OCI-LY1 (cell line): ENCODE measurements at regions not wholly inside any gene's neighbourhood (a gene's known extent, or its start where the extent isn't known, plus 50 kb on each side); places are given as distances from the start of the nearest gene placed in this dataset.

Source experiments
- H2AFZ ChIP-seq: fragments of 200-600 bp; sonication (generic), shearing (Covaris generic); 2 replicates; pipeline ENCODE4 v1.6.0; 2014; ENCODE audit warnings: antibody characterized with exemption, mild to moderate bottlenecking, low read length
- H3F3A ChIP-seq: fragments of 200-600 bp; sonication (generic), shearing (Covaris generic); 2 replicates; pipeline ENCODE4 v1.6.0; 2014; ENCODE audit warnings: mild to moderate bottlenecking, antibody characterized with exemption, low read length, moderate library complexity; ENCODE audit not compliant: insufficient read depth
- H3K27ac ChIP-seq: fragments of 200-600 bp; sonication (generic); 2 replicates; pipeline ENCODE4 v1.5.1; 2014; ENCODE audit warnings: low read length, mixed run types, mild to moderate bottlenecking, low read depth; ENCODE audit not compliant: poor library complexity, severe bottlenecking
- H3K27me3 ChIP-seq: fragments of 200-600 bp; sonication (generic); 2 replicates; pipeline ENCODE4 v1.6.0; 2014; ENCODE audit warnings: antibody characterized with exemption, mild to moderate bottlenecking, low read length, moderate library complexity; ENCODE audit not compliant: insufficient read depth
- H3K36me3 ChIP-seq: fragments of 200-600 bp; sonication (generic); 2 replicates; pipeline ENCODE4 v1.6.1; 2014; ENCODE audit warnings: mild to moderate bottlenecking, antibody characterized with exemption, low read length, moderate library complexity, mixed read lengths; ENCODE audit not compliant: insufficient read depth
- H3K4me1 ChIP-seq: fragments of 200-600 bp; sonication (generic); 2 replicates; pipeline ENCODE4 v1.5.1; 2014; ENCODE audit warnings: mild to moderate bottlenecking, low read length, moderate library complexity; ENCODE audit not compliant: insufficient read depth, severe bottlenecking
- H3K4me2 ChIP-seq: fragments of 200-600 bp; sonication (generic), shearing (Covaris generic); 2 replicates; pipeline ENCODE4 v1.6.1; 2014; ENCODE audit warnings: low read length
- H3K4me3 ChIP-seq: fragments of 200-600 bp; sonication (generic); 2 replicates; pipeline ENCODE4 v1.5.1; 2014; ENCODE audit warnings: low read length, low read depth, mild to moderate bottlenecking, mixed read lengths; ENCODE audit not compliant: poor library complexity, severe bottlenecking
- H3K79me2 ChIP-seq: fragments of 200-600 bp; shearing (Covaris generic); 2 replicates; pipeline ENCODE4 v1.6.1; 2016; ENCODE audit warnings: mixed run types, low read length, mixed read lengths; ENCODE audit not compliant: insufficient read depth
- H3K9ac ChIP-seq: fragments of 200-600 bp; sonication (generic), shearing (Covaris generic); 2 replicates; pipeline ENCODE4 v1.6.1; 2014; ENCODE audit warnings: mild to moderate bottlenecking, low read length, mixed read lengths
- H3K9me2 ChIP-seq: fragments of 200-600 bp; sonication (generic), shearing (Covaris generic); 2 replicates; pipeline ENCODE4 v1.6.1; 2014; ENCODE audit warnings: low read depth, mild to moderate bottlenecking, low read length, mixed read lengths
- H3K9me3 ChIP-seq: fragments of 200-600 bp; shearing (Covaris generic); 2 replicates; pipeline ENCODE4 v1.6.1; 2014; ENCODE audit warnings: low read length, mixed read lengths
- H4K20me1 ChIP-seq: fragments of 200-600 bp; sonication (generic), shearing (Covaris generic); 2 replicates; pipeline ENCODE4 v1.6.0; 2016; ENCODE audit warnings: mild to moderate bottlenecking, low read length; ENCODE audit not compliant: insufficient read depth
- EZH2 ChIP-seq: fragments of 200-600 bp; sonication (generic), shearing (Covaris generic); IDR thresholded peaks from 2 replicates; pipeline ENCODE4 v1.8.0; 2017; ENCODE audit warnings: borderline replicate concordance, mixed run types, mild to moderate bottlenecking, antibody characterized with exemption, low read length, moderate library complexity, mixed read lengths
- TF ChIP-seq, protein P1 (sequence below): fragments of 200-600 bp; sonication (generic), shearing (Covaris generic); IDR thresholded peaks from 2 replicates; pipeline ENCODE4 v1.5.1; 2017; ENCODE audit warnings: mild to moderate bottlenecking, antibody characterized with exemption, low read length, moderate library complexity, mixed read lengths

- no peaks in the 10 kb centered on the region for H3K9me3 ChIP-seq
- H3K4me1 ChIP-seq: no peaks in the 10 kb centered on the region
- no peak overlapping the region for H3K4me3 ChIP-seq
- no peaks in the 10 kb centered on the region for H3K79me2 ChIP-seq
- H4K20me1 ChIP-seq: no peaks in the 10 kb centered on the region
- H2AFZ ChIP-seq: no peak overlapping the region
- no peaks in the 10 kb centered on the region for H3K36me3 ChIP-seq
- no peak overlapping the region for H3K4me2 ChIP-seq
- H3K9me2 ChIP-seq: no peaks in the 10 kb centered on the region
- no peak overlapping the region for H3K9ac ChIP-seq
- no peaks in the 10 kb centered on the region for H3F3A ChIP-seq
- TF ChIP-seq, protein P1, sequence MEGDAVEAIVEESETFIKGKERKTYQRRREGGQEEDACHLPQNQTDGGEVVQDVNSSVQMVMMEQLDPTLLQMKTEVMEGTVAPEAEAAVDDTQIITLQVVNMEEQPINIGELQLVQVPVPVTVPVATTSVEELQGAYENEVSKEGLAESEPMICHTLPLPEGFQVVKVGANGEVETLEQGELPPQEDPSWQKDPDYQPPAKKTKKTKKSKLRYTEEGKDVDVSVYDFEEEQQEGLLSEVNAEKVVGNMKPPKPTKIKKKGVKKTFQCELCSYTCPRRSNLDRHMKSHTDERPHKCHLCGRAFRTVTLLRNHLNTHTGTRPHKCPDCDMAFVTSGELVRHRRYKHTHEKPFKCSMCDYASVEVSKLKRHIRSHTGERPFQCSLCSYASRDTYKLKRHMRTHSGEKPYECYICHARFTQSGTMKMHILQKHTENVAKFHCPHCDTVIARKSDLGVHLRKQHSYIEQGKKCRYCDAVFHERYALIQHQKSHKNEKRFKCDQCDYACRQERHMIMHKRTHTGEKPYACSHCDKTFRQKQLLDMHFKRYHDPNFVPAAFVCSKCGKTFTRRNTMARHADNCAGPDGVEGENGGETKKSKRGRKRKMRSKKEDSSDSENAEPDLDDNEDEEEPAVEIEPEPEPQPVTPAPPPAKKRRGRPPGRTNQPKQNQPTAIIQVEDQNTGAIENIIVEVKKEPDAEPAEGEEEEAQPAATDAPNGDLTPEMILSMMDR: no peak
- TF ChIP-seq EZH2: no peak
- H3K27me3 ChIP-seq: no peaks in the 10 kb centered on the region
- no peak overlapping the region for H3K27ac ChIP-seq
Measured at GRCh38 chr4:156303708-156304107, 350.0 kb upstream of the CTSO start.

DNA sequence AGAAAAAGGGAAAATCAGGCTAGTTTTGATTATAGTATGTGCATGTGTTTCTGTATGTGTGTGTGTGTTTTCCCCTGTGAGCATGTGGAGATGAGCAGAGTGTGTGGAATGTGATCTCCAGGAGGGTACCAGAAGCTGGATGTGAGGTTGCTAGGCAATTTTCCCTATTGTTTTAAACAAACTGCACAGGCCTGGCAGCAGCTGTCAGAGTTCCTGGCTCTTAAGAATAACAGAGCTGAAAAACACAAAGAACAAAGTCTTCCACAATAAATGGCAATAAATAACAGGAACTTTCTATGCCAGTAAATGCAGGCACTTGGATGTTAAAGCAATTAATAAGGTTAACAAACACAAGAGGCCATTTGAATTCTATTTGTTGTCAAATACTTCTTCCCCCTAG is 344.6 kb upstream of the CTSO start:
- Histone ChIP-seq H3K79me2 (no peaks in the 10 kb centered on the region), H3K4me3 (no peak overlapping the region), H3K9ac (no peak overlapping the region), H3K9me2 (no peaks in the 10 kb centered on the region), H3K9me3 (no peaks in the 10 kb centered on the region), H4K20me1 (no peaks in the 10 kb centered on the region), H3K27ac (no peak overlapping the region), H3K4me1 (no peaks in the 10 kb centered on the region), H3F3A (no peaks in the 10 kb centered on the region), H3K4me2 (no peak overlapping the region), H2AFZ (no peak overlapping the region), H3K27me3 (no peaks in the 10 kb centered on the region), H3K36me3 (no peaks in the 10 kb centered on the region)
- TF ChIP-seq, protein P1: no peak
- TF ChIP-seq EZH2: no peak

- H3K4me3 ChIP-seq: no peak overlapping the region
- no peaks in the 10 kb centered on the region for H3K4me1 ChIP-seq
- no peaks in the 10 kb centered on the region for H3K27me3 ChIP-seq
- H3K4me2 ChIP-seq: no peak overlapping the region
- H3K9ac ChIP-seq: no peak overlapping the region
- TF ChIP-seq EZH2: no peak
- TF ChIP-seq, protein P1: no peak
- no peaks in the 10 kb centered on the region for H3F3A ChIP-seq
- H3K9me3 ChIP-seq: no peaks in the 10 kb centered on the region
- H3K27ac ChIP-seq: no peak overlapping the region
- H3K9me2 ChIP-seq: no peaks in the 10 kb centered on the region
- no peaks in the 10 kb centered on the region for H3K36me3 ChIP-seq
- H2AFZ ChIP-seq: no peak overlapping the region
- H4K20me1 ChIP-seq: no peaks in the 10 kb centered on the region
- no peaks in the 10 kb centered on the region for H3K79me2 ChIP-seq
Measured at GRCh38 chr4:156295676-156296195, 342.1 kb upstream of the CTSO start.
